ENCODE measurements at regions not wholly inside any gene's neighbourhood (a gene's known extent, or its start where the extent isn't known, plus 50 kb on each side); places are given as distances from the start of the nearest gene placed in this dataset.

DNA sequence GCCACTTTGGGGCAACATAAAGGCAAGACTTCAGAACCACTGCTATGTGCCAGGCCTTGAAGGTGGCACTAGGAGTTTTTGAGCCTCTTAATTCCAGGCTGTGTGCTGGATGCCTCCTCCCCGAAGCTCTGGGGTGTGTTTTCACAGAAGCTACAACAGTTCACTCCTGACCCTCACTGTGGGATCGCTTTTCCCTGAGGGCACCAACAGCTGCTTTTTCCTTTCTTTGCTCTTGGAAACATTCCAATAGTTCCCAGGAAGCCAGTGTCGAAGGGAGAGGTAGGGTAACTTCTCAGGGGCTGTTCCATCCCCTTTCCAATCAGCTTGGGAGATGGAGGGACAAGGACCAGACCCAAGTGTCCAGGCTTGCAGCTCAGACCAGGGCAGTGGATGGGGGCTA is 153.4 kb downstream of the C1orf94 start (continued):
- TF ChIP-seq PRDM2 (tag by site-specific recombination; IDR thresholded peaks at IDR 0.05; ENCODE audit: borderline replicate concordance) (no peak), ZNF548 (tag by site-specific recombination; IDR thresholded peaks at IDR 0.05) (no peak), BCL11A (tag by site-specific recombination; IDR thresholded peaks at IDR 0.05; ENCODE audit: low read depth) (no peak), GLI4 (tag by site-specific recombination; IDR thresholded peaks at IDR 0.05) (no peak), ZNF501 (tag by site-specific recombination; IDR thresholded peaks at IDR 0.05) (no peak), ZFP3 (tag by site-specific recombination; IDR thresholded peaks at IDR 0.05; ENCODE audit: low read depth) (no peak), ZNF544 (tag by site-specific recombination; IDR thresholded peaks at IDR 0.05) (no peak), EGR2 (tag by site-specific recombination; IDR thresholded peaks at IDR 0.05; ENCODE audit: low read depth) (no peak), PRDM10 (tag by site-specific recombination; IDR thresholded peaks at IDR 0.05) (no peak), ZNF610 (tag by site-specific recombination; IDR thresholded peaks at IDR 0.05; ENCODE audit: borderline replicate concordance) (no peak), FEZF1 (tag by site-specific recombination; IDR thresholded peaks at IDR 0.05) (no peak), SP7 (tag by site-specific recombination; IDR thresholded peaks at IDR 0.05) (no peak), KLF1 (tag by site-specific recombination; IDR thresholded peaks at IDR 0.05) (no peak), ZNF792 (tag by site-specific recombination; IDR thresholded peaks at IDR 0.05) (no peak)
- TF ChIP-seq, protein P1, sequence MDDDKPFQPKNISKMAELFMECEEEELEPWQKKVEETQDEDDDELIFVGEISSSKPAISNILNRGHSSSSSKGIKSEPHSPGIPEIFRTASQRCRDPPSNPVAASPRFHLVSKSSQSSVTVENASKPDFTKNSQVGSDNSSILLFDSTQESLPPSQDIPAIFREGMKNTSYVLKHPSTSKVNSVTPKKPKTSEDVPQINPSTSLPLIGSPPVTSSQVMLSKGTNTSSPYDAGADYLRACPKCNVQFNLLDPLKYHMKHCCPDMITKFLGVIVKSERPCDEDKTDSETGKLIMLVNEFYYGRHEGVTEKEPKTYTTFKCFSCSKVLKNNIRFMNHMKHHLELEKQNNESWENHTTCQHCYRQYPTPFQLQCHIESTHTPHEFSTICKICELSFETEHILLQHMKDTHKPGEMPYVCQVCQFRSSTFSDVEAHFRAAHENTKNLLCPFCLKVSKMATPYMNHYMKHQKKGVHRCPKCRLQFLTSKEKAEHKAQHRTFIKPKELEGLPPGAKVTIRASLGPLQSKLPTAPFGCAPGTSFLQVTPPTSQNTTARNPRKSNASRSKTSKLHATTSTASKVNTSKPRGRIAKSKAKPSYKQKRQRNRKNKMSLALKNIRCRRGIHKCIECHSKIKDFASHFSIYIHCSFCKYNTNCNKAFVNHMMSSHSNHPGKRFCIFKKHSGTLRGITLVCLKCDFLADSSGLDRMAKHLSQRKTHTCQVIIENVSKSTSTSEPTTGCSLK (tag by site-specific recombination; IDR thresholded peaks at IDR 0.05): no peak
